KBM-7 (cell line): ENCODE measurements at regions not wholly inside any gene's neighbourhood (a gene's known extent, or its start where the extent isn't known, plus 50 kb on each side); places are given as distances from the start of the nearest gene placed in this dataset.

ENCODE experiments used
- DNase-seq: peaks from one replicate; pipeline ENCODE4 v3.0.0-alpha.2; 2015
- in situ Hi-C: fragments of 300-500 bp; cut with MboI; formaldehyde crosslinking; loops from 2 replicates; pipeline ENCODE4 v1.14.3; 2020; ENCODE audit warnings: low sequenced_read_pairs, low pct_unique_long_range_greater_than_20kb, mixed read lengths

- in situ Hi-C loops = no loop called here
- peak; percentile 4 for DNase-seq
Measured at GRCh38 chr17:6327007-6327406, 107.9 kb downstream of the AIPL1 start.

- in situ Hi-C loops = no loop called here
- DNase-seq = no peak
Measured at GRCh38 chr17:6326483-6326882, 108.4 kb downstream of the AIPL1 start.

- no peak for DNase-seq
- in situ Hi-C loops = no loop called here
Measured at GRCh38 chr17:6325741-6326140, 109.2 kb downstream of the AIPL1 start.

GRCh38 chr17:6325051-6325450 is 109.9 kb downstream of the AIPL1 start:
- in situ Hi-C loops = no loop called here
- no peak for DNase-seq

- in situ Hi-C loops = no loop called here
Measured at GRCh38 chr17:6323626-6324356, 111.1 kb downstream of the AIPL1 start.

GRCh38 chr17:6322316-6322715 is 112.6 kb downstream of the AIPL1 start:
- in situ Hi-C loops = no loop called here
- DNase-seq = no peak

More at GRCh38 chr17:6323626-6324356, 111.1 kb downstream of the AIPL1 start:
- no peak for DNase-seq

GRCh38 chr17:6314311-6314710 is 120.6 kb downstream of the AIPL1 start:
- DNase-seq = no peak
- in situ Hi-C loops = no loop called here

GRCh38 chr17:6313835-6314234 is 121.1 kb downstream of the AIPL1 start:
- in situ Hi-C loops = no loop called here
- DNase-seq = no peak

GRCh38 chr17:6306820-6307219 is 128.1 kb downstream of the AIPL1 start:
- in situ Hi-C loops = no loop called here
- no peak for DNase-seq

- in situ Hi-C loops = no loop called here
- no peak for DNase-seq
Measured at GRCh38 chr17:6305613-6306360, 129.1 kb downstream of the AIPL1 start.

- DNase-seq = no peak
- in situ Hi-C loops = no loop called here
Measured at GRCh38 chr17:6304894-6305612, 129.9 kb downstream of the AIPL1 start.

- DNase-seq = peak; percentile 31
- in situ Hi-C loops = no loop called here
Measured at GRCh38 chr17:6303664-6304063, 131.3 kb downstream of the AIPL1 start.

- DNase-seq = no peak
- in situ Hi-C loops = no loop called here
Measured at GRCh38 chr17:6299275-6299674, 135.6 kb downstream of the AIPL1 start.

GRCh38 chr17:6297960-6298359 is 137.0 kb downstream of the AIPL1 start:
- no peak for DNase-seq

GRCh38 chr17:6297119-6297518 is 137.8 kb downstream of the AIPL1 start:
- in situ Hi-C loops = no loop called here
- no peak for DNase-seq

More at GRCh38 chr17:6297960-6298359, 137.0 kb downstream of the AIPL1 start:
- in situ Hi-C loops = no loop called here

- no peak for DNase-seq
- in situ Hi-C loops = no loop called here
Measured at GRCh38 chr17:6290488-6291196, 144.3 kb downstream of the AIPL1 start.

GRCh38 chr17:6286233-6286632 is 148.7 kb downstream of the AIPL1 start:
- in situ Hi-C loops = no loop called here
- DNase-seq = peak; percentile 4

- in situ Hi-C loops = no loop called here
Measured at GRCh38 chr17:6285486-6285885, 149.4 kb downstream of the AIPL1 start.

GRCh38 chr17:6279659-6280058 is 155.3 kb downstream of the AIPL1 start:
- in situ Hi-C loops = no loop called here
- DNase-seq = peak; percentile 2

More at GRCh38 chr17:6285486-6285885, 149.4 kb downstream of the AIPL1 start:
- no peak for DNase-seq
